Smooth muscle cell (in vitro differentiated cells): ENCODE measurements at regions not wholly inside any gene's neighbourhood (a gene's known extent, or its start where the extent isn't known, plus 50 kb on each side); places are given as distances from the start of the nearest gene placed in this dataset.
A peak's percentile ranks its signal among the peaks of the same experiment; 100 is the strongest.

ENCODE experiments used
- DNase-seq: peaks from one replicate; lab custom pipeline; 2025; ENCODE audit not compliant: unreplicated experiment; lab: John Stamatoyannopoulos, UW
- H2AFZ ChIP-seq: fragments of 200-600 bp; sonication (generic); 2 replicates; pipeline ENCODE4 v1.6.0; 2016; ENCODE audit warnings: antibody characterized with exemption, low read depth, mild to moderate bottlenecking
- H3F3A ChIP-seq: fragments of 200-600 bp; sonication (generic); 2 replicates; pipeline ENCODE4 v1.6.0; 2017; ENCODE audit warnings: antibody characterized with exemption, low read depth
- H3K27ac ChIP-seq: fragments of 200-600 bp; sonication (generic); 2 replicates; pipeline ENCODE4 v1.5.1; 2016; ENCODE audit warnings: low read depth, mild to moderate bottlenecking
- H3K27me3 ChIP-seq: fragments of 200-600 bp; sonication (generic); 2 replicates; pipeline ENCODE4 v1.6.1; 2016; ENCODE audit warnings: low read depth, mild to moderate bottlenecking
- H3K36me3 ChIP-seq: fragments of 200-600 bp; sonication (generic); 2 replicates; pipeline ENCODE4 v1.5.1; 2016; ENCODE audit warnings: low read depth
- H3K4me1 ChIP-seq: fragments of 200-600 bp; sonication (generic); 2 replicates; pipeline ENCODE4 v1.5.1; 2016; ENCODE audit warnings: low read depth
- H3K4me2 ChIP-seq: fragments of 200-600 bp; sonication (generic); 2 replicates; pipeline ENCODE4 v1.6.0; 2016; ENCODE audit warnings: mild to moderate bottlenecking
- H3K4me3 ChIP-seq: fragments of 200-600 bp; sonication (generic); 2 replicates; pipeline ENCODE4 v1.5.1; 2016; ENCODE audit warnings: mild to moderate bottlenecking
- H3K79me2 ChIP-seq: fragments of 200-600 bp; sonication (generic); 2 replicates; pipeline ENCODE4 v1.6.0; 2016; ENCODE audit warnings: low read depth, mild to moderate bottlenecking
- H3K9ac ChIP-seq: fragments of 200-600 bp; sonication (generic); 2 replicates; pipeline ENCODE4 v1.6.0; 2016; ENCODE audit warnings: low read depth
- H3K9me3 ChIP-seq: fragments of 200-600 bp; sonication (generic); replicated peaks from 2 replicates; pipeline ENCODE4 v1.5.1; 2016; ENCODE audit warnings: low read depth
- H4K20me1 ChIP-seq: fragments of 200-600 bp; sonication (generic); 2 replicates; pipeline ENCODE4 v1.6.0; 2016; ENCODE audit warnings: low read depth
- CTCF ChIP-seq: fragments of 200-600 bp; sonication (generic); IDR thresholded peaks from 2 replicates; pipeline ENCODE4 v1.5.1; 2017; ENCODE audit warnings: borderline replicate concordance, mild to moderate bottlenecking, antibody characterized with exemption; ENCODE audit not compliant: insufficient read depth, poor library complexity, severe bottlenecking
- WGBS: methylation state at CpG from one replicate; pipeline ENCODE4 v1.1.7; 2016; ENCODE audit warnings: low lambda C conversion rate; 5-methylcytosine and 5-hydroxymethylcytosine counted together

- no peaks in the 10 kb centered on the region for H3K9me3 ChIP-seq
- H4K20me1 ChIP-seq = no peaks in the 10 kb centered on the region
- no peak overlapping the region for H3K27ac ChIP-seq
- H2AFZ ChIP-seq = no peak overlapping the region
- no peaks in the 10 kb centered on the region for H3F3A ChIP-seq
- no peaks in the 10 kb centered on the region for H3K36me3 ChIP-seq
- 92% methylated on average over 1 of the region's 1 CpG for WGBS
- H3K79me2 ChIP-seq = no peaks in the 10 kb centered on the region
- no peaks in the 10 kb centered on the region for H3K27me3 ChIP-seq
- no peak for TF ChIP-seq CTCF
- H3K4me3 ChIP-seq = no peak overlapping the region
- no peak for DNase-seq
- H3K4me2 ChIP-seq = no peak overlapping the region
- H3K9ac ChIP-seq = no peak overlapping the region
- H3K4me1 ChIP-seq = no peaks in the 10 kb centered on the region
These were observed 57.1 kb downstream of the FAM47B start for GRCh38 chrX:34999702-35000101.

- no peaks in the 10 kb centered on the region for H3K9me3 ChIP-seq
- H3K36me3 ChIP-seq = no peaks in the 10 kb centered on the region
- DNase-seq = no peak
- H3K27ac ChIP-seq = no peak overlapping the region
- H3K79me2 ChIP-seq = no peaks in the 10 kb centered on the region
- no peak overlapping the region for H3K9ac ChIP-seq
- WGBS = 49% methylated on average over 2 of the region's 2 CpGs
- no peak overlapping the region for H3K4me2 ChIP-seq
- no peaks in the 10 kb centered on the region for H4K20me1 ChIP-seq
- no peaks in the 10 kb centered on the region for H3F3A ChIP-seq
- no peak overlapping the region for H3K4me3 ChIP-seq
- no peak for TF ChIP-seq CTCF
- no peak overlapping the region for H2AFZ ChIP-seq
- no peaks in the 10 kb centered on the region for H3K27me3 ChIP-seq
- H3K4me1 ChIP-seq = no peaks in the 10 kb centered on the region
These were observed 63.8 kb downstream of the FAM47B start for GRCh38 chrX:35006361-35006760.

- no peak overlapping the region for H2AFZ ChIP-seq
- no peak for TF ChIP-seq CTCF
- H3K9me3 ChIP-seq = no peaks in the 10 kb centered on the region
- no peaks in the 10 kb centered on the region for H3K27me3 ChIP-seq
- no peaks in the 10 kb centered on the region for H3K4me1 ChIP-seq
- H3K9ac ChIP-seq = no peak overlapping the region
- H3K27ac ChIP-seq = no peak overlapping the region
- H3K36me3 ChIP-seq = no peaks in the 10 kb centered on the region
- no peak for DNase-seq
- no peaks in the 10 kb centered on the region for H3K79me2 ChIP-seq
- no peak overlapping the region for H3K4me3 ChIP-seq
- H4K20me1 ChIP-seq = no peaks in the 10 kb centered on the region
- no peaks in the 10 kb centered on the region for H3F3A ChIP-seq
- whole genome bisulfite sequencing = 91% methylated on average over 1 of the region's 1 CpG
- no peak overlapping the region for H3K4me2 ChIP-seq
These were observed 73.0 kb downstream of the FAM47B start for GRCh38 chrX:35015621-35016020.

GRCh38 chrX:35016051-35016450, 73.5 kb downstream of the FAM47B start:
- Histone ChIP-seq H3K4me1 (no peaks in the 10 kb centered on the region), H3K4me3 (no peak overlapping the region), H3K36me3 (no peaks in the 10 kb centered on the region), H3K4me2 (no peak overlapping the region), H3K9me3 (no peaks in the 10 kb centered on the region), H3K27me3 (no peaks in the 10 kb centered on the region), H3K27ac (no peak overlapping the region), H3K9ac (no peak overlapping the region), H4K20me1 (no peaks in the 10 kb centered on the region), H3K79me2 (no peaks in the 10 kb centered on the region), H3F3A (no peaks in the 10 kb centered on the region), H2AFZ (peak overlapping the region; percentile 30)
- 33% methylated on average over 2 of the region's 2 CpGs for WGBS
- TF ChIP-seq CTCF = no peak
- no peak for DNase-seq
